ENCODE measurements at regions not wholly inside any gene's neighbourhood (a gene's known extent, or its start where the extent isn't known, plus 50 kb on each side); places are given as distances from the start of the nearest gene placed in this dataset.
"Not testable (repeated sequence)": the region's sequence is repeated elsewhere in the genome, so short reads cannot be mapped to it uniquely, and the experiment has no call there.

GRCh38 chr6:96276305-96276704 is 245.3 kb upstream of the UFL1 start:
- no peak for DNase-seq

- no peak for DNase-seq
Observed at GRCh38 chr6:96276856-96277255, 244.8 kb upstream of the UFL1 start.

- DNase-seq: no peak
Observed at GRCh38 chr6:96279084-96279483, 242.5 kb upstream of the UFL1 start.

GRCh38 chr6:96286503-96286902 is 235.1 kb upstream of the UFL1 start:
- no peak for DNase-seq

GRCh38 chr6:96299525-96299924 is 222.1 kb upstream of the UFL1 start:
- no peak for DNase-seq

- no peak for DNase-seq
Observed at GRCh38 chr6:96301023-96301422, 220.6 kb upstream of the UFL1 start.

- no peak for DNase-seq
Observed at GRCh38 chr6:96301781-96302180, 219.8 kb upstream of the UFL1 start.

- no peak for DNase-seq
Observed at GRCh38 chr6:96302991-96303390, 218.6 kb upstream of the UFL1 start.

GRCh38 chr6:96304997-96305396 is 216.6 kb upstream of the UFL1 start:
- DNase-seq: no peak

- DNase-seq: no peak
Observed at GRCh38 chr6:96330884-96331283, 190.7 kb upstream of the UFL1 start.

GRCh38 chr6:96340164-96340563 is 181.4 kb upstream of the UFL1 start:
- no peak for DNase-seq

GRCh38 chr6:96345501-96345900 is 176.1 kb upstream of the UFL1 start:
- DNase-seq: no peak

- no peak for DNase-seq
Observed at GRCh38 chr6:96381246-96381645, 140.4 kb upstream of the UFL1 start.

- peak; percentile 50 for DNase-seq
Observed at GRCh38 chr6:96391776-96392360, 129.7 kb upstream of the UFL1 start.

- peak; percentile 3 for DNase-seq
Observed at GRCh38 chr6:96394727-96395126, 126.9 kb upstream of the UFL1 start.

GRCh38 chr6:96410467-96410866 is 111.1 kb upstream of the UFL1 start:
- DNase-seq: no peak

GRCh38 chr6:96420294-96420693 is 101.3 kb upstream of the UFL1 start:
- DNase-seq: no peak

GRCh38 chr6:96433950-96434349 is 87.7 kb upstream of the UFL1 start:
- no peak for DNase-seq

- no peak for DNase-seq
Observed at GRCh38 chr6:96436398-96436797, 85.2 kb upstream of the UFL1 start.

- not testable (repeated sequence) for DNase-seq
Observed at GRCh38 chr6:96437228-96437627, 84.4 kb upstream of the UFL1 start.

GRCh38 chr6:96450082-96450769 is 71.4 kb upstream of the UFL1 start:
- DNase-seq: peak; percentile 49

GRCh38 chr6:96450770-96451130 is 70.9 kb upstream of the UFL1 start:
- DNase-seq: no peak

GRCh38 chr6:96458771-96459170 is 62.8 kb upstream of the UFL1 start:
- no peak for DNase-seq

- DNase-seq: no peak
Observed at GRCh38 chr6:96460052-96460700, 61.4 kb upstream of the UFL1 start.

Data from renal pelvis (tissue), 1 donor.